Neuronal stem cell (in vitro differentiated cells): ENCODE measurements at regions not wholly inside any gene's neighbourhood (a gene's known extent, or its start where the extent isn't known, plus 50 kb on each side); places are given as distances from the start of the nearest gene placed in this dataset.

Source experiments
- DNase-seq: peaks from one replicate; pipeline ENCODE4 v3.0.0-alpha.2; 2013; ENCODE audit warnings: low spot score
- H2AFZ ChIP-seq: one replicate; pipeline ENCODE4 v1.6.1; 2013; ENCODE audit warnings: mild to moderate bottlenecking, low read length, inconsistent platforms
- H2AK5ac ChIP-seq: 2 replicates; pipeline ENCODE4 v1.6.1; 2013; ENCODE audit warnings: low read depth, mild to moderate bottlenecking, inconsistent platforms, low read length, moderate library complexity, mixed read lengths
- H2BK120ac ChIP-seq: 2 replicates; pipeline ENCODE4 v1.6.1; 2013; ENCODE audit warnings: low read depth, mild to moderate bottlenecking, inconsistent platforms, low read length, moderate library complexity, mixed read lengths
- H2BK12ac ChIP-seq: one replicate; pipeline ENCODE4 v1.6.1; 2013; ENCODE audit warnings: low read length, inconsistent platforms
- H2BK15ac ChIP-seq: 2 replicates; pipeline ENCODE4 v1.6.1; 2013; ENCODE audit warnings: mild to moderate bottlenecking, low read length, inconsistent platforms, mixed read lengths
- H2BK5ac ChIP-seq: one replicate; pipeline ENCODE4 v1.6.1; 2013; ENCODE audit warnings: inconsistent platforms, mild to moderate bottlenecking, low read length, moderate library complexity
- H3K14ac ChIP-seq: one replicate; pipeline ENCODE4 v1.6.1; 2013; ENCODE audit warnings: low read length, inconsistent platforms
- H3K18ac ChIP-seq: 2 replicates; pipeline ENCODE4 v1.6.1; 2013; ENCODE audit warnings: low read length, inconsistent platforms
- H3K23ac ChIP-seq: 2 replicates; pipeline ENCODE4 v1.6.1; 2013; ENCODE audit warnings: low read depth, mild to moderate bottlenecking, mixed read lengths, low read length, inconsistent platforms; ENCODE audit not compliant: poor library complexity
- H3K27ac ChIP-seq: replicated peaks from 3 replicates; pipeline ENCODE4 v1.5.1; 2013; ENCODE audit warnings: low read length, inconsistent platforms
- H3K27me3 ChIP-seq, 3 experiments: 2 replicates each; pipeline ENCODE4 v1.6.1; 2013; ENCODE audit warnings: low read length in 3 of 3, mild to moderate bottlenecking in 2 of 3, inconsistent platforms in 1 of 3, low read depth in 1 of 3, mixed read lengths in 1 of 3, moderate library complexity in 1 of 3; ENCODE audit not compliant: control insufficient read depth in 3 of 3, insufficient read depth in 3 of 3
- H3K36me3 ChIP-seq, 2 donors: replicated peaks in 1 of 2; 2 replicates each; pipeline ENCODE4 v1.6.1; 2013; ENCODE audit warnings: low read length in 2 of 2; ENCODE audit not compliant: control insufficient read depth in 2 of 2, insufficient read depth in 2 of 2
- H3K4ac ChIP-seq: 2 replicates; pipeline ENCODE4 v1.6.1; 2013; ENCODE audit warnings: inconsistent platforms, mild to moderate bottlenecking, low read length, moderate library complexity
- H3K4me1 ChIP-seq, 2 donors: 1 replicate in 1 of 2; 2 replicates in 1 of 2; pipeline ENCODE4 v1.6.1; 2013; ENCODE audit warnings: low read length in 2 of 2, low read depth in 1 of 2; ENCODE audit not compliant: control insufficient read depth in 2 of 2, insufficient read depth in 1 of 2
- H3K4me2 ChIP-seq: one replicate; pipeline ENCODE4 v1.6.1; 2013; ENCODE audit warnings: mild to moderate bottlenecking, low read length, inconsistent platforms; ENCODE audit not compliant: insufficient read depth, poor library complexity, severe bottlenecking
- H3K4me3 ChIP-seq, 2 donors: 2 replicates each; pipeline ENCODE4 v1.5.1; 2013; ENCODE audit warnings: low read length in 2 of 2, mild to moderate bottlenecking in 2 of 2, inconsistent platforms in 1 of 2, moderate library complexity in 1 of 2
- H3K79me1 ChIP-seq: one replicate; pipeline ENCODE4 v1.6.1; 2013; ENCODE audit warnings: low read depth, mild to moderate bottlenecking, inconsistent platforms, low read length, moderate library complexity
- H3K9ac ChIP-seq: one replicate; pipeline ENCODE4 v1.6.1; 2013; ENCODE audit warnings: mild to moderate bottlenecking, low read depth, low read length, inconsistent platforms; ENCODE audit not compliant: poor library complexity
- H3K9me3 ChIP-seq, 2 donors: replicated peaks in 1 of 2; 2 replicates each; pipeline versions ENCODE3 to v1.6.1; 2013; ENCODE audit warnings: low read length in 2 of 2, mild to moderate bottlenecking in 2 of 2, inconsistent platforms in 1 of 2, low read depth in 1 of 2, mixed read lengths in 1 of 2, moderate library complexity in 1 of 2; ENCODE audit not compliant: control insufficient read depth in 2 of 2, insufficient read depth in 1 of 2
- H4K8ac ChIP-seq: one replicate; pipeline ENCODE4 v1.6.1; 2013; ENCODE audit warnings: low read depth, mild to moderate bottlenecking, inconsistent platforms, low read length, moderate library complexity
- H4K91ac ChIP-seq: one replicate; pipeline ENCODE4 v1.6.1; 2013; ENCODE audit warnings: low read length, low read depth, mild to moderate bottlenecking, inconsistent platforms; ENCODE audit not compliant: poor library complexity
- WGBS, 2 donors: extraction: QIAGEN DNeasy Blood & Tissue Kit; methylation state at CpG; one replicate each; pipeline ENCODE4 v1.1.7; 2013; ENCODE audit warnings: missing lambda C conversion rate in 2 of 2, mixed read lengths in 1 of 2; ENCODE audit not compliant: insufficient read length in 2 of 2, insufficient replicate concordance in 1 of 2; ENCODE audit errors: extremely low coverage in 2 of 2; 5-methylcytosine and 5-hydroxymethylcytosine counted together

DNA sequence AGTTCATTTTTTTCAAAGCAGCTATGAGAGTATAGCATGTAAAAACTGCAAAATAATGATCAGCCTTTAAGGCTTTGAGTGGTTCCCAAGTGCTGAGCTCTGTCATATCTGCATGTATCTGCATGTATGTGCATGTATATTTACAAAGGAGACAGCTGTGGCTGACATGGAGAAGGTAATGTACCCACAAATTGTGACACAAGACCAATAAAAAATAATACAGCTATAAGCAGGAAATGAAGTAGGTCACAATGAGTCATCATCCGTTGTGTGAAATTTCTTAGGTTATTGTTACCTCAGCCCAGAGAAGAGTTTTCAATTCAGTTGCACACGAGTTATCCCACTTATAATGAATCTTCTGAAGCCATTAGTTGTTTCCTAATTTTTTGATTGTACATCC lies 60.9 kb upstream of the MED4 start:
- Histone ChIP-seq H3K4ac (no peak overlapping the region), H3K4me3 (no peak overlapping the region), H2BK12ac (no peak overlapping the region), H3K18ac (no peak overlapping the region), H2BK120ac (no peak overlapping the region), H2BK15ac (no peak overlapping the region), H3K27me3 (peaks cover 0 to 1% (median 0%) of the 10 kb centered on the region in 3 experiments), H3K4me1 (peaks cover 3 to 14% of the 10 kb centered on the region in 2 donors), H2AK5ac (no peak overlapping the region), H3K9me3 (no peaks in the 10 kb centered on the region), H3K23ac (no peak overlapping the region), H2BK5ac (no peak overlapping the region), H4K91ac (no peak overlapping the region), H3K27ac (no peak overlapping the region), H2AFZ (no peak overlapping the region), H3K14ac (no peak overlapping the region), H3K36me3 (no peaks in the 10 kb centered on the region), H3K79me1 (no peaks in the 10 kb centered on the region), H4K8ac (no peak overlapping the region), H3K4me2 (no peak overlapping the region), H3K9ac (no peak overlapping the region)
- WGBS, 2 donors = no CpG with 5 or more reads among the region's 2 CpGs
- no peak for DNase-seq

- Histone ChIP-seq H3K27ac (no peak overlapping the region), H3K4me1 (peaks cover 3 to 7% of the 10 kb centered on the region in 2 donors), H4K8ac (no peak overlapping the region), H3K79me1 (no peaks in the 10 kb centered on the region), H3K4me2 (no peak overlapping the region), H2BK5ac (no peak overlapping the region), H2AK5ac (no peak overlapping the region), H3K18ac (peak overlapping the region; percentile 42), H3K4ac (no peak overlapping the region), H2BK15ac (no peak overlapping the region), H4K91ac (no peak overlapping the region), H3K9me3 (no peaks in the 10 kb centered on the region), H2BK12ac (no peak overlapping the region), H2BK120ac (no peak overlapping the region), H3K14ac (no peak overlapping the region), H3K27me3 (peaks cover 0 to 1% (median 0%) of the 10 kb centered on the region in 3 experiments), H3K36me3 (no peaks in the 10 kb centered on the region), H3K9ac (no peak overlapping the region), H2AFZ (peak overlapping the region; percentile 42), H3K23ac (no peak overlapping the region), H3K4me3 (no peak overlapping the region)
- WGBS, 2 donors = no CpG with 5 or more reads among the region's 6 CpGs
- DNase-seq = no peak
Measured at GRCh38 chr13:48154671-48155070, 59.8 kb upstream of the MED4 start.

DNA sequence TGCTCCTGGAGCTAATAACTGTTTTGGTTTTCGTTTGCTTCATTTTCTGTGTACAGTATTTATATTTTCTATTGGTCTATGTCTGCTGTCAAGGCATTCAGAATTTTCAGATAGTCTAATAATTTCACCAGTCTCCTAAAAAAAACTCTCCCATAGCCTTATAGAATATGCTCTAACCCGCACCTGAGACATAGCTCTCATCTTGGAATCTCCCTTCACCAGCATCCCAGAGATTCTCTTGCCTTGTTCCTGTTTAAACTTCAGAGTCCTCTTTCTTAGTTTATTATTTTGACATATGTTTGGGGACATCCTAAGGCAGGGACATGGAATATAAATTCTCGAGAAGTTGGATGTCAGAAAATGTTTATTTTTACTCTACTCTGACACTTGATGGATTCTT lies 58.3 kb upstream of the MED4 start:
- no peak overlapping the region for H2AK5ac ChIP-seq
- H3K18ac ChIP-seq = no peak overlapping the region
- H2BK5ac ChIP-seq = no peak overlapping the region
- no peak overlapping the region for H2BK15ac ChIP-seq
- H2BK12ac ChIP-seq = no peak overlapping the region
- WGBS, 2 donors = no CpG with 5 or more reads among the region's 3 CpGs
- no peak overlapping the region for H3K4me3 ChIP-seq
- H3K79me1 ChIP-seq = no peaks in the 10 kb centered on the region
- no peaks in the 10 kb centered on the region for H3K9me3 ChIP-seq
- no peak overlapping the region for H3K4me2 ChIP-seq
- no peak overlapping the region for H3K14ac ChIP-seq
- H3K36me3 ChIP-seq = no peaks in the 10 kb centered on the region
- peaks cover 3% of the 10 kb centered on the region in 2 donors for H3K4me1 ChIP-seq
- H3K27me3 ChIP-seq = peaks cover 0 to 1% (median 0%) of the 10 kb centered on the region in 3 experiments
- no peak overlapping the region for H3K23ac ChIP-seq
- H2BK120ac ChIP-seq = no peak overlapping the region
- no peak overlapping the region for H3K9ac ChIP-seq
- no peak overlapping the region for H3K4ac ChIP-seq
- no peak for DNase-seq
- H2AFZ ChIP-seq = no peak overlapping the region
- H4K8ac ChIP-seq = no peak overlapping the region
- H4K91ac ChIP-seq = no peak overlapping the region
- no peak overlapping the region for H3K27ac ChIP-seq

DNA sequence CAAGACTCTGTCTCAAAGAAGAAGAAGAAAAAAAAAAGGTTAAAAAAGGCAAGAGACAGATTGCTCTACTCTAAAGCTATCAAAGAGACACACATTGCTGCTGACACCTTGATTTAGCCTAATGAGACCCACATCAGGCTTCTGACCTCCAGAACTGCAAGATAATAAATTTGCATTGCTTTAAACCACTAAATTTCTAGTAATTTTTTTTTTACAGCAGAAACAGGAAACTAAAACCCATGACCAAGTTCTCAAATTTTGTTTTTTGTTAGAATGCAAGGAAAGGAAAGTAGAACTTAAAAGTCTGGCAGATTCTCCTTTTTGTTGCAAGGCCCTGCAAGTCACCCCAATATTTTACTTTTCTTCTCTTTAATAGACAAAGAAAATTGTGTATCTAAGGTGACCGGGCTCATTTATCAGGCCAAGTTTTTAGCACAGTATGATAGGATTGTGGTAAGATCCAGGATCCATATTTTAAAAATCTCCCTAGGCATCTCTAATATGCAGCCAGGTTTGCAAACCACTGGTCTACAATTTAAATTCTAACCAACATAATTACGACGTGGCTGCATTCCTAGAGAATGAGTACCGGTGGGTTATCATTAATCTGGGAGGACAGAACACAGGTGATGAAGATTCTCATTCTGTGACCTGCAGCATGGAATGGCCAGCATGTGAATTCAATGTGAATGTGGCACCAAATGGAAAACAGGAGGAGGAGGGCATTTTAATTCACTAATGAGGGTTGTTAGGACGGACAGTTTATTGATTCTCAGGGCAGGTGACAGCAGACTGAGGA lies 56.7 kb upstream of the MED4 start:
- no peaks in the 10 kb centered on the region for H3K9me3 ChIP-seq
- WGBS, 2 donors = no CpG with 5 or more reads among the region's 5 CpGs
- no peak overlapping the region for H2BK120ac ChIP-seq
- H3K79me1 ChIP-seq = no peaks in the 10 kb centered on the region
- no peak overlapping the region for H2BK12ac ChIP-seq
- H2AFZ ChIP-seq = no peak overlapping the region
- no peak overlapping the region for H3K4ac ChIP-seq
- no peak for DNase-seq
- no peak overlapping the region for H3K4me3 ChIP-seq
- H4K91ac ChIP-seq = no peak overlapping the region
- no peak overlapping the region for H3K14ac ChIP-seq
- H2AK5ac ChIP-seq = no peak overlapping the region
- H3K36me3 ChIP-seq = no peaks in the 10 kb centered on the region
- peaks cover 0 to 1% (median 0%) of the 10 kb centered on the region in 3 experiments for H3K27me3 ChIP-seq
- peaks cover 3% of the 10 kb centered on the region in 2 donors for H3K4me1 ChIP-seq
- H3K9ac ChIP-seq = no peak overlapping the region
- no peak overlapping the region for H3K23ac ChIP-seq
- H3K4me2 ChIP-seq = no peak overlapping the region
- no peak overlapping the region for H4K8ac ChIP-seq
- no peak overlapping the region for H2BK5ac ChIP-seq
- no peak overlapping the region for H2BK15ac ChIP-seq
- H3K27ac ChIP-seq = no peak overlapping the region
- no peak overlapping the region for H3K18ac ChIP-seq
